ENCODE measurements at regions not wholly inside any gene's neighbourhood (a gene's known extent, or its start where the extent isn't known, plus 50 kb on each side); places are given as distances from the start of the nearest gene placed in this dataset.

DNA sequence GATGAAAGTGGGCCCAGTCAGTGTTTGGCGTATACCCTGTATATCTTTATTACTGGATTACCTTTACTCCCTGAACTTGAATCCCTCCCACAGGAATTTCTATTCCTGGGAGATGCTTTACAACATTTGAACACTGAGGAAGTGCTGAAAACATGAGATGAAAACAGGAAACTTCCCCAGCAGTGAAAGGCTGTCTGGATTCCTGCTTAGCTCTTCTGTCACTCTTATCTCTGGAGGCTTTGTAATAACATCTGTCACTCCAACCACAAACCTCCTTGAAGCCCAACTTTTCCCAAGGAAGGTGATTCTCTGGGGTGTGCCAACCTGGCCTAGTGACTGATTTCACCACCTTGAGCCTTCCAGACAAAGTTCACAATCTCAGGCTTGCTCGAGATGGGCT is 264.5 kb upstream of the BMP2 start:
- DNase-seq (ENCODE audit: low read depth in 2 of 3, low spot score in 2 of 3) = no peak

DNA sequence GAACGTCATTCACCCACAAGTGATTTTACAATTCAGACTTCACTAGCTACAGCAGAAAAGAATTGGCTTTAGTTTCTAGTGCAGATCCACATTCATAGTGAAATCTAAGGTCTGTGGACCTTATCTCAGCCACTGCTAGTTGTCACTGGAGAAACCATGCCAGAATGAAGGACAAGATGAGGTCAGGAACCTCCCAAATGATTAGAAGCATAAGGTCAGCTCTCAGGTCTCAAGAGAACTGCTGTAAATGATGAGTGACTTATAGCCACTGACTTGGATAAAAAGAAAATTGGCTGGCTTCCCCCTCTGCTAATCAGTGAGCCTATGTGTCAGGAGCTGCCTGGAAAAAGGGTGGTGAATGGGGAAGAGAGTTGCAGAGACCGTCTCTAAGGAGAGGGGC is 265.3 kb upstream of the BMP2 start:
- no peak for DNase-seq (ENCODE audit: low read depth in 2 of 3, low spot score in 2 of 3)

DNA sequence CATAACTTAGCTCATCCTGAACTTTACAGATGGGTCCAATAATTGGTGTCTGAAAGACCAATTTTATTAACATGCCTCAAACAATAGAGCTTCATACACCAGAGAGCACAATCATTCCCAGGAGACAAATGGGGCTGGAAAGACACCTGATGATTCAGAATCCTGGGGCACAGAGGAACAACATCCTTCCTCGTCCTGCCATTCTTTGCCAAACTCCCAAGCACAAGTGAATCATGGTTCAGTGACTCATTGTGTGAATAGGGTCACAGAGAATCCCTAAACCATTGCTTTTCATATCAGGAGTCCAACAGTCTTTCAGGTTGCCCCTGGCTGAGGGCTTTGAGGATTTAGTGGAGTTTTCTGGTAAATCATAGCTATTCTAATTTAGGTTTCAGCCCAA is 266.4 kb upstream of the BMP2 start:
- DNase-seq (ENCODE audit: low read depth in 2 of 3, low spot score in 2 of 3) = no peak

DNA sequence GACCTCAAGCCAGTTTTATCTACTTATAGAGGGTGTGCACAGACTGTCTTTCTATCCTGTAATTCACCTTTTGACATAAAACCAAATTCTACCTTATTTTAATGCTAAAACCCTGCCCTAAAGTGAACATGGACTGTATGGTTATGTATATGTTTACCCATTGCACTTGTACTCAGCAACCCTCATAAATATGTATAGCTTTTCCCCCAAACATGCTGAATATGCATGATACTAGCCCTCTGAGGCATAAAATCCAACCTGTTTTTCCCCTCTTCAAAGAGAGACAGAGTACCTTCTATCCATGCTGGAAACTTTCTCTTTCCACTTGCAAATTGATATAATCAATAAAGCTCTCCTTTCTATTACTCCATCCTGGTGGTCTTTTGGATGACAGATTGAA is 267.9 kb upstream of the BMP2 start:
- no peak for DNase-seq (ENCODE audit: low read depth in 2 of 3, low spot score in 2 of 3)

DNA sequence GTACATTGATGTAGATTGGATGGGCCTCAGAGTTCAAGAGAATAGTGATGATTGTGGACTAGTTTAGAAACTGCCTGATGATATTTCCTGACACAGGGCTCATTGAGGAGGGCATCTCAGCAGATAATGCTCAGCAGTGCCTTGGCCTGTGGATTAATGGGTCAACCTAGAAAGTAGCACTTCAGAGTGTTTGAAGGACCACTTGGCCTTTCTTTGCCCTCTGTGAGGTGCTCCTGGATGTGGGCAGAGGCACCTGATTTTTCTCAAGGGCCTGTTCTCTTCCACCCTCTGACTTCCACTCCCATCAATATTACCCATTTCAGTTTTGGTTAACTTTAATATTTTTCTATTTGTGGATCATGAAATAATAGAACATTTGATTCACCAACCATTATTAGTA is 270.6 kb upstream of the BMP2 start:
- no peak for DNase-seq (ENCODE audit: low read depth in 2 of 3, low spot score in 2 of 3)

DNA sequence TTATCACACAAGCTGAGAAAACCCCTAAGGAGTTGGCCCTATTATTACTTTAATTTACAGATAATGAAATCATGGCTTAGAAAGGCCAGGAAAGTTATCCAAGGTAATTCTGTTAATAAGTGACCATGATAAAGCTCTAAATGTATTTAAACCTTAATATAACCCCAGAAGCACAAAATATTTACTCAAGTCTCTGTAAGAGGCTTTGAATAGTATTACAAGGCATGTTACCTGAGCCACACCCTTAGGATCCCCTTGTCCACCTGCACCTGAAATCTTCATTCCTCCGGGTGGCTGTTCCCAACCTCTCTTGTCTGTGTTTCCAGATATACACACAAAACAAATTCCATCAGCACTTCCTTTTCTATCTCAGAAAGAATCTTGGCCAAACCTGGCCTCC is 271.6 kb upstream of the BMP2 start:
- DNase-seq (ENCODE audit: low read depth in 2 of 3, low spot score in 2 of 3) = no peak

DNA sequence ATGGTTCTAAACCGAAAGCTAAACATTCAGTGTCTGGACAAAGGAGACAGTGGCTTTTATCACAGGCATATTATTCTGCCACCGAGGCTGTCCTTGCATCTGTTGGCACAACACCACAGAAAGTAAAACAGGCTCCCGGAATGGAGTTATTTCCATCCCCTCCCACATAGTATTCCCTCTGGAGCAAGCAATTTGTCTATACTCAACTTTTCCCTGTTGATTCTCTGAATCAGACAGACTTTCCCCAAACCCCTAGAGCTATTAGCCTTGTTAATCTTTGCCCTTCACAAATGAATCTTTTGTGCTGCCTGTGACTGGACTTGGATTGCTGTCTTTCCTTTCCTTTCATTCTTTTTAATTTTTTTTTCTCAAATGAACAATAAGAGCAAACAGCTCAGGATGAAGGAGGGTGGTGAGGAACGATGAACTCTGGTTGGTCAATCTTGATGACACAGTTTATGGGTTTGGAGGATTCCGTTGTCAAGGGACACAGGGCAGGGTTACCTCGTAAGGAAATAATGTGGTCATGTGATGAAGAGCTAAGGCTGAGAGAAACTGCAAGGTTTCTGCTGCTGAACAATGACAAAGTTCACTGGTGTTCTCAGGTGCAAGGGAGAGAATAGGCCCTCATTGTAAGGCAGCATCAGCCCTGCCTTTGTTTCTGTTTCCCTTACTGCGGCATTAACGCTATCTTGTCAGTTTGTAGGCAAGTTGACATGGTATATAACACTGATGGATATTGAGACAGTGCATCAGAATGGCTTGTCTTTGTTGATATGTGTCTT is 275.0 kb upstream of the BMP2 start:
- DNase-seq (ENCODE audit: low read depth in 2 of 3, low spot score in 2 of 3) = no peak

DNA sequence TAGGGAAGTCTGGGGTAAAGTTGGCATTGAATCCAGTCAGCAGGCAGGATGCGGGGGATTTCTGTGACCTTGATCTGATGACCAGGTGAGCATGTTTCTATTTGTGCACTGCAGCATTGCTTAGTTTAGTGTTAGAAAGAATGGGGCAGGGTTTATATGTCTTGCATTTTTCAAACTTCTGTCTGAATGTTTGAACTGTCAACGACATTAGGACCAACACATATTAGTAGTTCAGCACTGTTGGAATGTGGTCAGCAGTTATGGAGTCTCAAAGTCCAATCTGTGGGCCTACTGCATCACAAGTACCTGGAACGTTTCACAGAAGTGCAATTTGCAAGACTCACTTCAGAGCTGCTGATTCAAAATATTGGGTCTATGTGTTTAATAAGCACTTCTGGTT is 276.6 kb upstream of the BMP2 start:
- DNase-seq (ENCODE audit: low read depth in 2 of 3, low spot score in 2 of 3) = no peak

DNA sequence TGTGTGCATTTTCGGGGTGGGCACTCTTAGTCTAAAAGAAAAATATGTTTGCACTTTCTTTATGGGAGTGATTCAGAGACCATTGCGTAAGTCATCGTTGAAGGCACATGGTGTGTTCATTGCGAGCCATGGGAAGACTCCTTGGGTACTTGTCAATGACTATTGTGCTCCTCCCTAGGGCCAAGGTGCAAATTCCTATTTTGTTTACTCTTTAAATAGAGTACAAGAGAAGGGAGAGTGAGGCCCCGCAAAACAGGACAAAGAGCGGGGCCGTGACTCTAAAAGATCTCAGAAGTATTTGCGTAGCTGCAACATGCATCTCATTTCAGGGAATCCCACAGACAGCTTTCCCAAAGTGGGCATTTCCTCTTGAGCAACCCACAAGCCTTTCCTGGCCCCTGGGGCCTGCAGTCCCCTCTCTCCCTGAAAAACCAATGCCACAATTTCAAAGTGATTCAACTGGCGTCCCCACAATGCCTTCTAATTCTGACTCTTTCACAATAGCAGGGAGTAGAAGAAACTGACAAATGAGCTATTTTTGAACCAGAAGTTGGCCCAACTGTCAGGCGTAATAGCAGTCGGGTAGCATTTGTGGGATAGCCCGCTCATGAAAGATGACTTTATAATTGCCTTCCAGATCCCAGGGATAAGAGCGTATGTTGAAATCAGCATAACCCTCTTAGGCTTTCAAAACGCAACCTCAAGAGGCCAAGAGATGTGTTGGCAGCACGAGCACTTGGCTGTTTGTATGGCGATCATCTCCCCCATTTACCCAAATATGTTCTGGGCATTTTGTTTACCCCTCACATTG is 277.9 kb upstream of the BMP2 start:
- DNase-seq (ENCODE audit: low read depth in 2 of 3, low spot score in 2 of 3) = no peak

DNA sequence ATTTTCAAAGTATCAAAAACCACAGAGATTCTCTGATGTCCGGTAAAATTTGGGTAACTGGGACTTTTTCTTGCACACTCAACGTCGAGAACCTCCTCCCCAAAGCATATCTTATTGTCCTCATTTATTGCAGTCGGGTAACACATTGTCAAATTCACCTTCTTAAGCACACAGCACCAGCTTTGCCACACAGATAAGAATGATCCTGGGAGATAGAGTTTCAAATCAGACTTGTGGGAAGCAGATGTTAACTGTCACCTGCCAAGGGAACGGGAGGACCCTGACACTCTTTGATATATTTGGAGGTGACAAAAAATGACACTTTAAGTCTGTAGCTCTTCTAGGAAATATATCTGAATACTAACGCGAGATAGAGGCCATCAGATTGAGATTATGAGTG is 282.1 kb upstream of the BMP2 start:
- no peak for DNase-seq (ENCODE audit: low read depth in 2 of 3, low spot score in 2 of 3)

DNA sequence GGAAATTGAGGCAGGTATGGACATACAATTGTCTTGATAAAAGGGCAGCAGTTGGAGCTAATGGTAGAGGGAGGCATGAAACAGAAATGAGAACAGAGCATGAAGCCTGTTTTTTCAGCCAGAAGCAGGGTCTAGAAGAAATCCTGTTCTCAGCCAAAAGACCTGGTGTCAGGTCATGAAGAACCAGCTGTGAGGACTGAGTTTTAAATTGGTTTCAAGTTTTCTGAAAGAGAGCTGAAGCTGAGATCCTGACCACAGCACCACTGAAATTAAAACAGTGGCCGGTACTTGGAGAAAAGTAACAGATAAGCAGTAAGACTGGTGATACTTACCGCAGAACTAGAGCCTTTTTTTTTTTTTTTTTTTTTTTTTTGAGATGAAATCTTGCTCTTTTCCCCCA is 283.8 kb upstream of the BMP2 start:
- no peak for DNase-seq (ENCODE audit: low read depth in 2 of 3, low spot score in 2 of 3)

DNA sequence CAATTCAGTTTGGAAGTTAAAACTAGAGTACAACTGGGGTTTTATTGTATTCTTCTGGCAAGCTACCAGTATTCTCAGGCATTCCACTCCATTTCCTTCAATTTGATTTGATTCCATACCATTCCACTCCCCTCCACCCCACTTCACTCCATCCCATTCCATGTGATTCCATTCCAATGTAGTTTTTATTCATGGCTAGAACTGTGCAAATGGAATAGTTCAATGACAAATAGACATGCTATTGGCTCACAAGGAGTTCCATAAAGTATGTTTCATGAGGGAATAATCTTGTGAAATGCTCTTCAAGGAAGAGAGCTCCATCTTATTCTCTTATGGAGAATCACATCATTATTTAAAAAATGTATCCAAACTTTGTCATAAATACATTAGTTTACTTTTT is 285.0 kb upstream of the BMP2 start:
- no peak for DNase-seq (ENCODE audit: low read depth in 2 of 3, low spot score in 2 of 3)

DNA sequence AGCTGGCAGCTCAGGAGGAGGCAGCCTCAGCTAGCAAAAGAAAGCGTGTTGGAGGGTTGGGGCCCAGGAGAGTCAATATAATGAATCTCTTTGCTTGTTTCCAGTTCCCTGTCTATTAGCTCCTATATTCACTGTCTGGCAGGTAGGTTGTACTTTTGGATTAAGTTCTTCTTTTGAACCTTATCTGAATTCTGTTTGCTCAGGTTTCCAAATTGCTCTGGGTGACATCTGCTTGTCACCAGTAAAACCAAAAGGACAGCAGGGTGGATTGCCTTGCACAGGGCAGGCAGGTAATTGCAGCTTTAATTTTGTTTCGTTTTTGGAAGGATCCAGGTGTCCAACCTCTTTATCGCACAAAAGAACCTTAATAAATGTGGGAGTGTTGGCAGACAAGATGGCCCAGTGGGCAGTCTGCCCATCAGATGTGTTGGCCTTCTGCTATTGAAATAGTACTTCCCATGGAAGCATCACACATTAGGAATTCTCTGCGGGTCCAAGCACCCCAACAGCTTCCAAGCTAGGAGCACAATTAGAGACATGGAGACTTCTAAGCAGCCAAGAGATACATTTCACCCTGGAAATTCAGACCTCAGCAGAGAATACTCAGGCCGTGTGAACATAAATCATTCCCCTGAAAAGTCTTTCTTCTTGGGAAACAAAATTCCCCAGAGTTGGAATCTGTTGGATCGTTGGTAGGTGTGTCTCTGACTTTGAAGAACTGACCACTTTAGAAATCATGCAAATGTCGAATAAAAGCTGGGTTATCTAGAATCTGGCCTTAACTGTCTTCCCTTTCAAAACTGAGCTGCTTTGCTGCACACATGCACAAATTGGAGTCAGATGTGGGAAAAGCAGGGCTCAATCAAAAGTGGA is 286.9 kb upstream of the BMP2 start:
- no peak for DNase-seq (ENCODE audit: low read depth in 2 of 3, low spot score in 2 of 3)

DNA sequence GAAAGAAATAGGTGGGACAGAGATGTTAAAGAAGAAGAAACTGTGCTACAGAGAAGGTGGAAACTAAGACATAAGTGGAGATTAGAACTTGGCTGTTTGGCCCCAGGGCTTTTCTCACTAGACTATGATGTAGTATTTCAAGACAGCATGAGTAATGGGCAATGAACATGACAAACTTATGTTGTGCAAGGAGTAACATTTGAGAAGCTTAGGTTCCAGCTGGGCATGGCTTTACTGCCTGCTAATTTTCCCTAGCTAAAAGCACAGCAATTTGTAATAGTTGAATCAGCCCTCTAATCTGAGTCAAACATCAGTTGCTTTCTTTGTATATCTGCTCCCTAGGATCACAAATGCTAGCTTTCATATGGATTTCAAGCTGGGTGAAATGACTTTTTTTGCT is 294.3 kb upstream of the BMP2 start:
- no peak for DNase-seq (ENCODE audit: low read depth in 2 of 3, low spot score in 2 of 3)

DNA sequence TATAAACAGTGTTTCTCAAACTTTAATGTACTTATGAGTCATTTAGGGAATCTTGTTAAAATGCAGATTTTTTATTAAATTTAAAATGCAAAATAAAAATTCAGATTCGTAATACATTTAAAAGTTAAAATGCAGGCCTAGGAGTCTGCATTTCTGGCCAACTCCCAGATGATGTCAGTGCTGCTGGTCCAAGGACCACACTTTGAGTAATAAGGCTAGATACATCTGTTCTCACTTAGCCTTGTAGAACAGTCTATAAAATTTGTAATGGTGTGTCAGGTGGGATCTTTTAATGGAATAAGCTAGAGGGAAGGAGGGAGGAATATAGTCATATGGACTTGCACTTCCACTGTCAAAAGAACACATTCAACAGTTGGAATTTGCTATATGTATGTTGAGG is 295.6 kb upstream of the BMP2 start:
- DNase-seq (ENCODE audit: low read depth in 2 of 3, low spot score in 2 of 3) = no peak

DNA sequence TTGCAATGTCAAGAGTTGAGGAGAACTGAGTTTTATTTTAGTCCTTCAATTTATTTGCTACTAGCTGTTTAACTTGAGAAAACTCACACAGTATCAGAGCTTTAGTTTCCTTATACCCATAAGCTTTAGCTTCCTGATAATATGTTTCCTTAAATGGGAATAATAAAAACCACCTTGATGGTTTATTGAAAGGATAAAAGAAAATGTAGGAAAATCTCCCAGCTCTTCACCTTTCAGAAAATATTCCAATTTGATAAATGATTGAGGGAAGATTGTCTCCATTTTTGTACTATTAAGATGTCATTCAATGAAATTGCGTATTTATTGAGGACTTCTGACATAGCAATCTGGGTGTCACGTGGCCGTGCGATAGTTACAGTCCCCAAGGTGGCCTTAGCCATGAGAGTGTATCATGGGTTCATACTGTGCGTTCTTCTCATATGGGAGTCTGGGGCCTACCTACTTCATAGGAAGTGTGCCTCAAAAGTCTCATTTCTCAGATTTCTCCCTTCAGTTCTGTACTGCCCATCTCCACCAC is 296.3 kb upstream of the BMP2 start:
- no peak for DNase-seq (ENCODE audit: low read depth in 2 of 3, low spot score in 2 of 3)

DNA sequence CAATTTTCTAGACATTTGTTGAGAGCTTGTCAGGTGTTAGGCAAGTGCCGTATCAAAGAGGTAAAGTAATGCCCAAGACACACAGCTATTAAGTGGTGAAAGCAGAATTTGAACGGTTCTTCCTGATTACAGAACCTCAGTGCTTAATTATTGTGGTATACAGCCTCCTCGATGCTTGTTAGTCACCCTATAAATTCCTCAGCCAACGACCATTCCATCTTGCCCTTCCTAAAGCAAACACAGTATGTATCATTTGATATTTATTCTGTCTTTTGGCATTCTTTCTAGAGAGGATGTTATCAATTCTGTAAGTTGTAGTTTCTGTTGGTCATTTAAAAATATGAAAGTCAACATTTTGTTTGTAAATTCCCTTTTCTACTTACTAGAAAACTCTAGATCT is 297.8 kb upstream of the BMP2 start:
- DNase-seq (ENCODE audit: low read depth in 2 of 3, low spot score in 2 of 3) = no peak

DNA sequence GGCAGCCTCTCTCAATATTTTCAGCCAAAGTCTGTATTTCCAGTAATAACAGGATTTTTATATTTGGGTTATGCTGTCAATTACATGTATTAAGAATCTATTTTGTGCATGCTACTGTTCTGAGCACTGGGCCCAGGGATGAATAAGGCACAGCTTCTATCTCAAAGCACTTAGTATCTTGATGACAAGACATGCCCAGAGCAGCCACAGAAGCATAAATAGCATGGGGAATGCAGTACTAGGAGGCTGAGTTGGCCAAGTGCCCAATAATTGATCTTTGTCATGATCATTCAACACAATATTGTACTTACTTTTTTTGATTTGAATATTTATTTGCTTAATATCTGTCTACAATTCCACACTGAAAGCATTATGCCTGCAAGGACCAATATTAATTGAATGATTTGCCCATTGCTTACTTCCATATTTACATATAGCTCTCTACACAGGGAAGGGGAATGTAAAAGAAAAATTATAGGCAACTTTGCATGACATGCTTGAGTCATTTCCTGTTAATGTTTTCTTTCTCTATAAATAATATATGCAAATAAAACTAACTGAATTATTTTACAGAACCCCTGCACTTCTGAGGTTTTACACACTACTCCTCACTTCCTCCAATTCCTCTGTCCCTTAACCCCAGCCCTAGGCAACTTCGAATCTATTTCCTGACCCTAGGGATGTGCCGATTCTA is 298.9 kb upstream of the BMP2 start:
- no peak for DNase-seq (ENCODE audit: low read depth in 2 of 3, low spot score in 2 of 3)

DNA sequence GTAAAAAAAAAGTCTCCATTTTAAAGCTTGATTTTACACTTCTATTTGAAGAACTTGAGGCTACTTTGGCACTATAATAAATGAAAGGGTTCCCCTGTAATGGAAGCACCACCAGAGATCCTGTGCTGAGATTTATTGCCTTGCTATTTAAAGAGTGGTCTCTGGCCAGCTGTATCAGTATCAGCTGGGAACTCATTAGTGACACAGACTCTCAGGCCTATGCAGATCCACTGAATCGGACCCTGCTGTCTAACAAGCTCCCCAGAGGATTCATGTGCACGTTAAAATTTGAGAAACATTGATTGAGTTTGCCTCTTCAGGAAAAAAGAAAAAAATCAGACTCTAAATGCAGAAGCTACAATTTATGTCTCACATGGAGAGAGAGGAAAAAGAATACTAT is 299.9 kb upstream of the BMP2 start:
- no peak for DNase-seq (ENCODE audit: low read depth in 2 of 3, low spot score in 2 of 3)

DNA sequence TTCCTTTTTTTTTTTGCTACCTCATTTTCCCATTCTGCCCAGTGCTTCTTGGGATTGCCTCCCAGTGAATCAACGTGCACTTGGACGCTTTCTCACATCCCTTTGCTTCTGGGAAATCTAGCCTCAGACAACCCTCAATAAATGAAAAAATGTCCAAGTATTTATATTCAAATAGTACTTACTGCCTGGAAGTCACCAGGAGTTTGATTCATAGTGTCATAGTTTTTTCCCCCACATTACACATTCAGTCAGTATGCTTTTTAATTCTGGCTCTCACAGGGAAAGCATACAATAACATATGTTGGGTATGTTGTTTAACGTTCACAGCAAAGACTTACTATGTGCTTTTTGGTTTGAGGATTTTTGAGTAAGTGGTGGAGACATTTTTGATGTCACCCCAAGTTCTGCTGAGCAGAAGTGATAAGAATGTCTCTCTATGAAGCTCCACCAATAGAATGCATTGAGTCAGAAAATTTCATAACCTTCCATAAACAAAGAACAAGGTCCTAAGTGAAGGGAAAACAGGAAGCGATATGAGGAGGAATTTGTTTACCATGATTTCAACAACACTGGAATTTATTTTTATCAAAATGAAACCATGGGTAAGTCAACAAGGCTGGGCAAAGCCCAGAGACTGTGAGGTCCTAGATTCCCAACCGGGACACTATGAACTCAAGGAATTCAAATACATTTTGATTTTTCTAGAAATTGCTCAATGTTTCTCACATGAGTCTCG is 301.2 kb upstream of the BMP2 start:
- DNase-seq (ENCODE audit: low read depth in 2 of 3, low spot score in 2 of 3) = no peak

All from hematopoietic multipotent progenitor cell (in vitro differentiated cells).